GM19397 (cell line): ENCODE measurements at regions not wholly inside any gene's neighbourhood (a gene's known extent, or its start where the extent isn't known, plus 50 kb on each side); places are given as distances from the start of the nearest gene placed in this dataset.
"Not testable (repeated sequence)": the region's sequence is repeated elsewhere in the genome, so short reads cannot be mapped to it uniquely, and the experiment has no call there.

Experiments
- ATAC-seq: cut with Tn5 transposase; IDR thresholded peaks from one replicate; pipeline ENCODE4 v1.9.1; 2021; ENCODE audit warnings: mild to moderate bottlenecking, moderate library complexity; ENCODE audit not compliant: unreplicated experiment

DNA sequence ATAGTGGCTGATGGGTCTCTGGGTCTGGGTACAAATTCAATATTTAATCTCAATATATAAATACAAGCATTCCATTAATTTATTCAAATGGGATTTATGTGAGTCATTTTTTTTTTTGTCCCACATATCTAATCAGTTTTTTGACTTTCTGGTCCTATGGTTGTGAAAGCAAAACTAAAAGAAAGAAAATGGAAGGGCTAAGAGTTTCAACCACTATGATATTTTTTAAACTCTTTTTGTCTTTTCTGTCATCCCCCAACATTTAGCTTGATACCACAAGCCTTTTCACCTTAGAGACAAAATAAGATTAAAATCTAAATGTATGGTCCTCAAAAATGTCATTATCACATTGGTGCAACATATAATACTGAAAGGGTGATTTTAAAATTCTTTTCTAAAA, 602.7 kb upstream of the CHRM3 start:
- ATAC-seq, result no peak

DNA sequence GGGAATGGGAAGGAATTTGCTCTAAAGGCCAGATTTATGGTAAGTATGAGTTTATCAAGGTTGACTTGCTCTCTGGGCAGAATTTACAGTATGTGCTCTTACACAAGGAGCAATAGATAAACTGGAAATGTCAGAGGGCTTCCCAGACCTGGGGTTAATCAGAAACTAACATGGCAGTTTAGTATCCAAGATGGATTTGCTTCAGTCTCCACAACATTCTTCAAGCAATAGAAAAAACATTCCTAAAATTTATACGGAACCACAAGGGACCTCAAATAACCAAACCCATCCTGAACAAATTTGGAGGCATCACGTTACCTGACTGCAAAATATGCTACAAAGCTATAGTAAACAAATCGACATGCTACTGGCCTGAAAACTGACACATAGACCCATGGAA, 606.7 kb upstream of the CHRM3 start:
- ATAC-seq, result no peak

DNA sequence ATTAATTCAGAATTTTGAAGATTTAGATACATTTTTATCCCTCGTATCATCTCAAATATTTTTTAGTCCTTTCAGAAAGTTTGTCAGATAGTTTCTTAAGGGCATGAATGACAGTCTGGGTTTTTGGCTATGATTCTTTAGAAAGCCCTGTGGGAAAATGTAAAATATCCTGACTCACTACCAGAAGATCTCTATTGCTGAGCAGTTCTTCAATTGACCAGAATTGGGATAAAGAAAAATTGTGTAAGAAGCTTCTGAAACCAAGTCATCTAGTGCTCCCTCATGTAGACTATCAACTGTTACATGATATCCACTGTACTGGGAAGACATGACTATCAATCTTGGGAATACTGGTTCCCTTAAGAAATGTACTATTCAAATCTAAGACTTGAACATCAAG, 608.3 kb upstream of the CHRM3 start:
- no peak for ATAC-seq

DNA sequence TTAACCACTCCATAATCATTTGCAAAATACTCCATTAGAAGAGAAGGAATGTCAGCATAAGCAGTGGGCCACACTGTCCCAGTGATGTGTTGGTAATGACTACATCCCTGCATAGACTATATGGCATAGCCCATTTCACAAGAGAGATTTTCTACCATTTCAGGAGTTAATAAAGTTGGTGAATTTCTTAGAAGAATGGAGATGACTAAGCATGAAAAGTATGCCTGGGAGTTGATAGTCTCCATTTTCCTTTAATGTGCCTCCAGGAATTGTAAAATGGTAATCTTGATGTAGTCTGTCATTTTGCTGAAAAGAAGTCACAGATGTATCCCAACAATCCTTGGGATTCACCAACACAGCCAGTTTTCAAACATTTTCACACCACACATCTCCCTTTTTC, 608.8 kb upstream of the CHRM3 start:
- no peak for ATAC-seq

DNA sequence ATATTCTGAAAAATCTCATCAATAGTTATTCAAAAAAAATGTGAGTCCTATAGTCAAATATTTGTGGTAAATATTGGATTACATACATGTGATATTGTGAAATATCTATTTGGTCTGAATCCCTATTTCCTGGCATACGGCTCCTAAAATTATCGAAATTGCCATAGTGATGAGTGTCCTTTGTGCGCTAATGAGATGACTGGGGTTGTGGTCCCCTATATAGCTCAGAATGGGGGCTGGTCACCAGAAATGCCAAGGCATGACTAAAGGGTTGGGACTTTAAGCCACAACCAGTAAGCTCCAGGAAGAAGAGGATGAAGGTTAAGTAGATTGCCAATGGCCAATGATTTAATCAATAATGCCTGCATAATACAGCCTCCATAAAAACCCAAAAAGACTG, 610.2 kb upstream of the CHRM3 start:
- no peak for ATAC-seq

DNA sequence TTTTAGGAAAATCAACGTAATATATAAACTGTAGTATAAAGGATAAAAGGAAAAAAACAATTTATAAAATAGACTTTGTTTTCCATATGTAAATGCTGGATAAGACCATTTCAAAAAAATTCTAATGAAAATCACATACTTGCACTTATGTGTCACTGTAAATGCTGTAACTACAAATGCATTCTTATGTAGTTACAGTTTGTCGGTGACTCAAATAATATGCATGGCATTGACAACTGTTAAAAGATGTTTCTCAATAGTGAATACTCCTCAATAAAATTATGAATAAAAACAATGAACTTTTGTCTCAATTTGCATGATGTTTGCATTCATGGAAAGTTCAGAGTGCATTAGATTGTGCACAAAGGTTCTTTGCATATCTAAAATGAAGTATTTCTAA, 614.0 kb upstream of the CHRM3 start:
- no peak for ATAC-seq

DNA sequence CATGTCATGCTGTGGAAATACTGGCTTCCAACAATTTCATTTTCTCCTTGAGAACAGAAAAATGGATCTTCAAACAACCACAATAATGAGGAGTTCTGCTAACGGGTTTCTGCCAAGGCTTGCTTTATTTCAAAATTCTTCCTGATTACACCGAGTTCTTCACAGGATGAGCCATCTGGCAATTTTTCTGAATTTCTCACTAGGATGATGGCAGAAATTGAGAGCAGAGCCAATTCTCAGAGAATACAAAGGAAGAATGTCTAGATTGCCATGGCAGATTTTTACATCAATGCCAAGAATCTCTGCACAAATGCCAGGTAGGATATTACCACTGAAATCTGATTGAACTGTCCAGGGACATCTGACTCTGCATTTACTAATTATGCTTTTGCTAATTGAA, 619.0 kb upstream of the CHRM3 start:
- no peak for ATAC-seq

DNA sequence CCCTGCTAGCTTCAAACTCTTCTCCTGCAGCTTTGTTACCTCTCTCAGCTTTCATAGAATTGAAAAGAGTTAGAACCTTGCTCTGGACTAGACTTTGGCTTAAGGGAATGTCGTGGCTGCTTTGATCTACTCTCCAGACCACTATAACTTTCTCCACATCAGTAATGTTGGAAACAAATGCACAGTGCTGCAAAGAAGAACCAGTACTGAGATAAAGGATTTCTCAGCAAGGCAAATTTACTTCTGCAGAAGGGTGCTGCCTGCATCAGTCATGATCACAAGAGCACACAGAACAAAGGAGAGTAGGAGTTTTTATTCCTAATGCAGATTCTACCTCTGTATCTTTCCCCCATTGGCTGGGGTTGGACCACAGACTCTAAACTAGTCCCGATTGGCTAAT, 621.6 kb upstream of the CHRM3 start:
- ATAC-seq, result no peak

DNA sequence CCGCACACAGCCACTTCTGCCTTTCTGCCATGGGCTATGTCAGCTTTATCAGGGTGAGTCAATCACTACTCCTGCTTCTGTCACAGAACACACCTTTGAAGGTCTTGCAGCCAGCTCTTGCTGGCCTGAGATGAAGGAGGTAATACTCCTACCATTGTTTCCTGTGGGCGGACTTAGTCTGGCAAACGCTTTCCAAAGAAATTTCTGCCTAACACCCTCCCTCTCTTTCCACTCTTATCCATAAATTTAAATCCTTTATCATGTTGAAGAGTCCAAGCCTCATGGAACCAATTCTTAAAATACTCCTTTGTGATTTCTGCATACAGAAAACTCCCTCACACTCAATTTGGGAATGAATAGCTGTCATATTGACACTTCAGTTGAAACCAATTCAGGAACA, 633.1 kb upstream of the CHRM3 start:
- no peak for ATAC-seq

DNA sequence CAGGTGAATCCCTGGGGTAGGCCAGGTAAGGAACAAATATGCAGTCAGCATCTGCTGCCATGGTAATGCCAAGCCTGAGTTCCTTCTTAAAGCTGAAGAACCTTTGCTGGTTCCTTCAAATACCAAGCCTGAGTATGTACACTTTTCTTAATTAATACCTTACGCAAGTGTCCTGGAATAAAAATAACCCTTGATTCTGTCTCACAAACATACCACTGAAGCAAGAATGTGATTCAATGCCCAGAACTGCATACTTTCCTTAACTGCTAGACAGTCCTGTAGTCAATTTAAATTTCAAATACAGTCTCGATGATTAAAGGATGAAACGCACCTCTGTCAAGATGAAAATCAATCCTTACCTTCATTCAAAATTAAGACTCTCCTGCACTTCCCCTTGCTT, 634.0 kb upstream of the CHRM3 start:
- ATAC-seq, result no peak

DNA sequence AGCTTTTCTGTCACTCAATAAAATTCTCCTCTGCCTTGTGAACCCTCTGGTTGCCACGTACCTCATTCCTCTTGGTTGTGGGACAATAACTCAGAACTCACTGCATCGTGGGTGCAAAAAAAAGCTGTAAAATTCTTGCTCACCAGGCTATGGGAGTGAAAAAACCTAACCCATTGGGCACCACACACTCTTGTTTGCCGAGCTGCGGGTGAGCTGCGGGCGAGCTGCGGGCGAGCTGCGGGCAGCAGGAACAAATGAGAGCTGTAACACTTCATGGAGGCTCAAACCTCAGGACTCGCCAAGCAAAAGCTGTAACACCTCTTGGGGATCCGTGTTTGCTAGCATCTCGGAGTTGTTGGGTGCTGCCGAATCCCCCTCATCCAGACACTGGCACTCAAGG, 641.3 kb upstream of the CHRM3 start:
- no peak for ATAC-seq

DNA sequence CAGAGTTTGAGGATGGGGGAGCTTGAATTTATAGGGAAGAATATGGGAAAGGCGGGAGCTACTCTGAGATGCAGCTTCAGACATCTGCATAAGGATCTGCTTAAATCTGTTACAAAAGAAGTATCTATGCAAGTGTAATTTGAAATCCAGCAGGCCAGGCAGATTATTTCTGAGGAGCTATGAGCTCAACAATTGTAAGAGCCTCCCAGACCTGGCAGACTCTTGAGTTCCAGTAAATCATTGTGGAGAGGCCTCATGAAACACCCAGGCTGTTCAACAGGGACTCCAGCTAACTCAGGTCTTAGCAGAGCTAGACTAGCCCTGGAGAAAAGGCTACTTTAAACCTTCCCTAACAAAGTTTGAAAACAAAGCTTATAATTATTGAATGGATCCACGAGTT, 647.5 kb upstream of the CHRM3 start:
- no peak for ATAC-seq

DNA sequence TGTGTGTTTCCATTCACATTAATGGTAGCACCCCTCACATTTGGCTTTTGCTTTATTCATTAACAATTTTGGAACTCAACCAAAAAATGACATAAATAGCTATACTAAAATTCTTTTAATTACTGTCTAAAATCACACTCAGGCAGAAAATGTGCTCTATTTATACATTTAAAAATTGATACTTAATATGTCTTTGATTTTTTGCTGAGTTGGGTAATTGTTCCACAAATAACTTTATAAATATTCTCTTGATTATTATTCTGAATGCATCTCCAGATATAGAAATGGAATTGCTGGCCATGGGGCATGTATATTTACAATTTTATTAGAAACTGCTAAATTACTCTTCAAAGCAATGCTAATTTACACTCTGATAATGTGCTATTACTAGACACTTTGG, 658.7 kb upstream of the CHRM3 start:
- ATAC-seq, result no peak

DNA sequence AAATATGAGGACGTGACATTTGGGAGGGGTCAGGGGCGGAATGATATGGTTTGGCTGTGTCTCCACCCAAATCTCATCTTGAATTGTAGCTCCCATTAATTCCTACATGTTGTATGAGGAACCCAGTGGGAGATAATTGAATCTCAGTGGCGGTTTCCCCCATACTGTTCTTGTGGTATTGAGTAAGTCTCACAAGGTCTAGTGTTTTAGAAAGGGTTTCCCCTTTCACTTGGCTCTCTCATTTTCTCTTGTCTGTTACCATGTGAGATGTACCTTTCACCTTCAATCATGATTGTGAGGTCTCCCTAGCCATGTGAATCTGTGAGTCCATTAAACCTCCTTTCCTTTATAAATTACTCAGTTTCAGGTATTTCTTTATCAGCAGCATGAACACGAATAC, 663.6 kb upstream of the CHRM3 start:
- ATAC-seq, result no peak

DNA sequence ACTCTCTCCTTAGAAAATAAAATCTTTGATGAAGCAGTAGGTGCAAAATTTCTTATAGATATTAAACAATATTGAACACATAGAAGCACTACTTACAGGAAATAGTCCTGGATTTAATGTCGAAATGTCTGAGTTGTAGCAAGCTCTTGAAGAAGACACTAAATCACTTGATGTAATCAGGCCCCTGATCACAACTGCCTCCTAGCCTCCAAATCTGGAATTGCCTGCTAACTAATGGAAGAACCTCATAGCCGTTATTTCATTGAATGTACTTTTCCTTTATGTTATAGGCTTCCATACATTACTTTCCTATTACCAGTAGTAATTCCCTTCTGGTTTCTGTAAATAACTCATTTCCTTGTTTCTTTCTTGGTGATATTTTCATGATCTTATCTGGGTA, 675.7 kb upstream of the CHRM3 start:
- ATAC-seq, result no peak

DNA sequence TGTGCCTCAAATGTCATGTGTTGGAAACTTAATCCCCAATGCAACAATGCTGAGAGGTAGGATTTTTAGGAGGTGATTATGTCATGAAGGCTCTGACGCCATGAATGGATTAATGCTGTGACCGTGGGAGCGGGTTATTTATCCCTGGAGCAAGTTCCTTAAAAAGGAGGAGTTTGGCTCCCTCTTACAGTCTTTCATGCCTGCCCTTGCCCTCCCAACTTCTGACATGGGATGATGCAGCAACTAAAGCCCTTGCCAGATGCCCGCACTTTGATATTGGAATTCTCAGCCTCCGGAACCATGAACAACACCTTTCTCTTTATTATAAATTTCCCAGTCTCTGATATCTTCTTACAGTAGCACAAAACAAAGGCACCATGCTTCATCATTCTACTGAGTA, 685.3 kb upstream of the CHRM3 start:
- no peak for ATAC-seq

DNA sequence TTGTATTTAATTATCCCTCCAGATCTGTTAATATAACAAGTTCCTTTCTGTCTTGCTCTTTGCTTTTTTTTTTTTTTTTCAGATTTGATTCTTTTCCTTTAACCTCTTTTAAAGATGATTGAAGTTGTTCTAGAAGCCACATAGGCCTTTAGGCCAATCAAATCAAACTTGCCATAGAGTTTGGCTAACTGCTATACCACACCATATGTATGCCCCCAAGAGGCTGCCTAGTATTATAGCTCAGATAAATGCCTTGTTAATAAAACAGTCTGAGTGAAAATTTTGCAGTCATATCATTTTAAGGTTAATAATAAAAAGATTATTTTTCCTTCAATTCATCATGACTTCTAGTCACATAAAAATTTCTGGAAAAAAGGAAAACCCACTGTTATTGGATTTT, 696.0 kb upstream of the CHRM3 start:
- ATAC-seq, result no peak

DNA sequence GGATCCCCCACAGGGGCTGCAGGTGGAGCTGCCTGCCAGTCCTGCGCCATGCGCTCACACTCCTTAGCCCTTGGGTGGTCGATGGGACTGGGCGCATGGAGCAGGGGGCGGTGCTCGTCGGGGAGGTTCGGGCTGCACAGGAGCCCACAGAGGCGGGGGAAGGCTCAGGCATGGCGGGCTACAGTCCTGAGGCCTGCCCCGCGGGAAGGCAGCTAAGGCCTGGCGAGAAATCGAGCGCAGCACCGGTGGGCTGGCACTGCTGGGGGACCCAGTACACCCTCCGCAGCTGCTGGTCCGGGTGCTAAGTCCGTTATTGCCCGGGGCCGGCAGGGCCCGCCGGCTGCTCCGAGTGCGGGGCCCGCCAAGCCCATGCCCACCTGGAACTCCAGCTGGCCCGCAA, 701.8 kb upstream of the CHRM3 start:
- ATAC-seq, result not testable (repeated sequence)

DNA sequence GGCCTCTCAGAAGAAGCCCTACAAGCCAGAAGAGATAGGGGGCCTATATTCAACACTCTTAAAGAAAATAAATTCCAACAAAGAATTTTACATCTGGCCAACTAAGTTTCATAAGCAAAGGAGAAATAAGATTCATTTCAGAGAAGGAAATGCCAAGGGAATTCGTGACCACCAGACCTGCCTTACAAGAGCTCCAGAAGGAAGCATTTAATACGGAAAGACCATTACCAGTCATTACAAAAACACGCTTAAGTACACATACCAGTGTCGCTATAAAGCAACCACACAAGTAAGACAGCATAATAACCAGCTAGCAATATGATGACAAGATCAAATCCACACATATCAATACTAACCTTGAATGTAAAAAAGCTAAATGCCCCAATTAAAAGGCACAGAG, 704.9 kb upstream of the CHRM3 start:
- no peak for ATAC-seq

DNA sequence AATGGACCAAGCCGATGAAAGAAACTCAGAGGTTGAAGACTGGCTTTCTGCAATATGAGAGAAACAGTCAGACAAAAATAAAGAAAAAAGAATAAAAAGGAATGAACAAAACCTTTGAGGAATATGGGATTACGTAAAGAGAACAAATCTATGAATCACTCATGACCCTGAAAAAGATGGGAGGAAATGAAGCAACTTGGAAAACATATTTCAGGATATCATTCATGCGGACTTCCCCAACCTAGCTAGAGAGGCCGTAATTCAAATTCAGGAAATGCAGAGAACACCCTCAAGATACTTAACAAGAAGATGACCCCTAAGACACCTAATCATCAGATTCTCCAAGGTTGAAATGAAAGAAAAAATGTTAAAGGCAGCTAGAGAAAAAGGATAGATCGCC, 705.3 kb upstream of the CHRM3 start:
- no peak for ATAC-seq

DNA sequence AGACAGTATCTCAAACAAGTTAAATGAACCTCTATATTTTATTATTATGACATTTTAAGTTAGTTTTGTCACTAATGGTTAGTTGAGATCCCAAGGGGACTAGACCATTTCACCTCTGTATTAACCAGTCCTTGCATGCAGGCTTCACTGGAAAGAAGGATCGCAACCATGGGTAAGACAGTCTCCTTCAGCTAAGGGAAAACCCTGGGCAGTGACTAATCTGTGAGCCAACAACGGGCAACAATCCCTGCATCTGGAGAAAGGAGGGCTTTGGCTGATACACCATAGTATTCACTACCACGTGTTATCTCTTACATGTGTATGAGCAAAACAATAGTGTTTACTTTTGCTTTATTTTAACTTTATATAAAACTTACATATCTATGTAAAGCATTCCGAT, 708.8 kb upstream of the CHRM3 start:
- ATAC-seq, result no peak

DNA sequence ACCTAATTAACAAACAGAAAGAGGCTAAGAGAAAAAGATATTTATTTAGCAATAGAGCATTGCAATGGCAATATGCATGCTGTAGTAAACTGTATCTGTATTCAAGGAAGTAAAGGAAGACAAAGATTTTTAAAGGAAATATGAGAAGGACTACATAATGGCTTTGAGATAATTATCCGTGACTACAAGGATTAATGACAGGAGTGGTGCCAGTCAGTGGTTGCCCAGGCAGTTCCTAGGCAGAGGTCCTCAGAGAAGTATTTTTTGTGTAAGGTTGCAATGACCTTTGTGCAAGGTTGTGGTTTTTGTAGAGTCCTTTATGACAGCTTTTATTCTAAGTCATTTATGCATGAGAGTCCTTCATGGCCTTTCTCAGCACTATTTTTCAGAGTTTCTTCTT, 711.1 kb upstream of the CHRM3 start:
- no peak for ATAC-seq

DNA sequence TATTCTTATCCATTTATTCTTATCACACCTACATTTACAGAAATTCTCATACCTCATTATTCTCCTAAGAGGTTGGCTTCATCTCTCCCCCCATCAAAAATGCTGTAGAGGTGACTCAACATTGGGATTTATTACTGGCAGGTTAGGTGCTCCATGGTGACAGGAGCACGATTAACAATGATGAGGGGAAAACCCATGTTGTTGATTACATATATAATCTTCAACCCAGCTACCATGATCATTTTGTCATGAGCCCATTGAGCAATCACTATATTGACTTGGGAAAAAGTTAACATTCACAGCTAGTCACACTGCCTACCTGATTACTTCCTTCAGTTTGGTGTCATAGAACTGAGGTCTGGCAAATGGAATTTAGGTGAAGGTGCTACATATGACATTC, 712.1 kb upstream of the CHRM3 start:
- no peak for ATAC-seq

DNA sequence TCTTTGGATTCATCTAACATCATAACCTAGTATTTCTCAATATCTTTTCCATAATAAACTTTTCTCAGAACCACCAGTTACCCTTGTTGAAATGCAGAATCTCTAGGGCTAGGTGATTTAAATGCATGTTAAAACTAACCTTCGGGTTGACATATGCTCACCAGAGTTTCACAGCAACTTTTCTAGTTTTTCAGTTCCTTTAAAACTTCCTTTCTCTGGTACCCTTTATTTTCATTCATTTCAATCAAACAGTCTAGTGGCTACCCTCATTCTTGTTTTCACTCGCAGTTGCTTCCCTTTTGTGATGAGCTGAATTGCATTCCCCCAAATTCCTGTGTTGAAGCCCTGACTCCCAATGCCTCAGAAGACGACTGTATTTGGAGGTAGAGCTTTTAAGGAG, 712.8 kb upstream of the CHRM3 start:
- ATAC-seq, result no peak
